ENCODE measurements at regions not wholly inside any gene's neighbourhood (a gene's known extent, or its start where the extent isn't known, plus 50 kb on each side); places are given as distances from the start of the nearest gene placed in this dataset.

GRCh38 chr10:130481936-130482335 is 345.7 kb downstream of the GLRX3 start:
- DNase-seq (ENCODE audit: low read depth in 2 of 3, low spot score in 1 of 3) = no peak

- DNase-seq (ENCODE audit: low read depth in 2 of 3, low spot score in 1 of 3) = no peak
Measured at GRCh38 chr10:130483691-130484467, 347.7 kb downstream of the GLRX3 start.

GRCh38 chr10:130484468-130485180 is 348.4 kb downstream of the GLRX3 start:
- DNase-seq (ENCODE audit: low read depth in 2 of 3, low spot score in 1 of 3) = no peak

GRCh38 chr10:130485236-130485957 is 349.2 kb downstream of the GLRX3 start:
- no peak for DNase-seq (ENCODE audit: low read depth in 2 of 3, low spot score in 1 of 3)

- no peak for DNase-seq (ENCODE audit: low read depth in 2 of 3, low spot score in 1 of 3)
Measured at GRCh38 chr10:130485958-130486895, 350.0 kb downstream of the GLRX3 start.

GRCh38 chr10:130486906-130487305 is 350.7 kb downstream of the GLRX3 start:
- no peak for DNase-seq (ENCODE audit: low read depth in 2 of 3, low spot score in 1 of 3)

- no peak for DNase-seq (ENCODE audit: low read depth in 2 of 3, low spot score in 1 of 3)
Measured at GRCh38 chr10:130487566-130487965, 351.4 kb downstream of the GLRX3 start.

- DNase-seq (ENCODE audit: low read depth in 2 of 3, low spot score in 1 of 3) = no peak
Measured at GRCh38 chr10:130489891-130490290, 353.7 kb downstream of the GLRX3 start.

GRCh38 chr10:130491011-130491692 is 355.0 kb downstream of the GLRX3 start:
- no peak for DNase-seq (ENCODE audit: low read depth in 2 of 3, low spot score in 1 of 3)

- DNase-seq (ENCODE audit: low read depth in 2 of 3, low spot score in 1 of 3) = no peak
Measured at GRCh38 chr10:130491693-130492050, 355.5 kb downstream of the GLRX3 start.

GRCh38 chr10:130492266-130492934 is 356.2 kb downstream of the GLRX3 start:
- DNase-seq (ENCODE audit: low read depth in 2 of 3, low spot score in 1 of 3) = no peak

- DNase-seq (ENCODE audit: low read depth in 2 of 3, low spot score in 1 of 3) = no peak
Measured at GRCh38 chr10:130493021-130493420, 356.8 kb downstream of the GLRX3 start.

- no peak for DNase-seq (ENCODE audit: low read depth in 2 of 3, low spot score in 1 of 3)
Measured at GRCh38 chr10:130493446-130494145, 357.4 kb downstream of the GLRX3 start.

GRCh38 chr10:130495116-130495862 is 359.1 kb downstream of the GLRX3 start:
- DNase-seq (ENCODE audit: low read depth in 2 of 3, low spot score in 1 of 3) = no peak

GRCh38 chr10:130495891-130496636 is 359.9 kb downstream of the GLRX3 start:
- no peak for DNase-seq (ENCODE audit: low read depth in 2 of 3, low spot score in 1 of 3)

GRCh38 chr10:130497056-130498010 is 361.1 kb downstream of the GLRX3 start:
- DNase-seq (ENCODE audit: low read depth in 2 of 3, low spot score in 1 of 3) = no peak

GRCh38 chr10:130498042-130498441 is 361.9 kb downstream of the GLRX3 start:
- no peak for DNase-seq (ENCODE audit: low read depth in 2 of 3, low spot score in 1 of 3)

All from stimulated activated CD4-positive, alpha-beta T cell treated with anti-CD3 and anti-CD28 coated beads, Interleukin-12 subunit alpha, Interleukin-12 subunit beta, amount 100 ng/mL, for 48 hours (primary cell).